ENCODE measurements at regions not wholly inside any gene's neighbourhood (a gene's known extent, or its start where the extent isn't known, plus 50 kb on each side); places are given as distances from the start of the nearest gene placed in this dataset.

- Histone ChIP-seq H3K23ac (ENCODE audit: insufficient read length) (no peak overlapping the region), H3K9ac (replicated peaks in 1 of 4; ENCODE audit: extremely low read depth in 1 of 4, low read depth in 3 of 4, low read length in 3 of 4) (no peak overlapping the region), H3K23me2 (ENCODE audit: low read depth, low read length) (no peaks in the 10 kb centered on the region; the same call in 1 of the 2 replicates), H2BK12ac (ENCODE audit: low read depth, low read length) (no peak overlapping the region), H3K56ac (replicated peaks; ENCODE audit: insufficient read length, low read depth, low read length) (no peak overlapping the region), H3K4ac (replicated peaks; ENCODE audit: insufficient read length, low read depth, low read length) (no peak overlapping the region), H3K27me3 (replicated peaks in 1 of 4; ENCODE audit: control insufficient read depth in 3 of 4, extremely low read depth in 1 of 4, insufficient read depth in 3 of 4, low read length in 3 of 4) (peaks cover 0 to 2% (median 0%) of the 10 kb centered on the region in 4 experiments; a peak in 2 of 7 replicates), H4K91ac (replicated peaks; ENCODE audit: insufficient read length, low read length) (no peak overlapping the region), H3K4me1 (replicated peaks in 1 of 4; ENCODE audit: control insufficient read depth in 3 of 4, insufficient read depth in 4 of 4, low read length in 3 of 4) (peaks cover 0 to 4% (median 1%) of the 10 kb centered on the region in 4 experiments; a peak in 4 of 7 replicates), H2BK20ac (ENCODE audit: low read length) (no peak overlapping the region), H3K79me2 (ENCODE audit: control insufficient read depth in 1 of 2, insufficient read depth in 2 of 2, low read length in 2 of 2) (no peaks in the 10 kb centered on the region), H3K18ac (ENCODE audit: extremely low read depth, low read length) (no peak overlapping the region), H3K27ac (ENCODE audit: low read depth, low read length) (no peak overlapping the region), H3K4me2 (ENCODE audit: insufficient read depth in 1 of 2, low read depth in 2 of 2, low read length in 2 of 2) (no peak overlapping the region), H2BK15ac (ENCODE audit: low read length) (no peak overlapping the region), H2AK5ac (ENCODE audit: low read depth, low read length) (no peak overlapping the region), H3K36me3 (ENCODE audit: control insufficient read depth in 2 of 4, insufficient read depth in 4 of 4, low read length in 3 of 4) (no peaks in the 10 kb centered on the region), H4K20me1 (replicated peaks in 1 of 2; ENCODE audit: control insufficient read depth in 1 of 2, insufficient read depth in 2 of 2, low read length in 2 of 2) (no peaks in the 10 kb centered on the region), H4K5ac (ENCODE audit: insufficient read length, low read depth, low read length) (no peak overlapping the region), H3K79me1 (ENCODE audit: low read depth, low read length) (no peaks in the 10 kb centered on the region), H4K8ac (ENCODE audit: extremely low read depth, insufficient read depth, low read length) (no peak overlapping the region; the same call in 1 of the 2 replicates), H3K4me3 (ENCODE audit: extremely low read depth in 1 of 4, insufficient read depth in 2 of 4, low read depth in 3 of 4, low read length in 4 of 4) (no peak overlapping the region), H2BK5ac (ENCODE audit: low read depth, low read length) (no peak overlapping the region), H3K9me3 (ENCODE audit: insufficient read depth in 2 of 2, low read depth in 1 of 2, low read length in 1 of 2) (no peaks in the 10 kb centered on the region), H2AFZ (ENCODE audit: low read length) (no peak overlapping the region), H3K14ac (ENCODE audit: insufficient read length) (no peak overlapping the region), H2BK120ac (replicated peaks; ENCODE audit: low read depth, low read length) (no peak overlapping the region)
- ChIA-PET POLR2A (ENCODE audit: partially characterized antibody) (no interaction called here), CTCF (ENCODE audit: partially characterized antibody) (interaction anchor here (0.6 to 1.1 kb wide), 3 partner anchors 8 to 566 kb away, joined by 3 to 4 read pairs (median 4); no protein-coding TSS in a partner anchor)
- no peak for DNase-seq (ENCODE audit: low read depth in 1 of 2, low spot score in 2 of 2)
- WGBS, 2 experiments (ENCODE audit: extremely low coverage in 1 of 2, insufficient coverage in 1 of 2, insufficient read length in 1 of 2, insufficient replicate concordance in 2 of 2, low coverage in 1 of 2, low lambda C conversion rate in 2 of 2, missing lambda C conversion rate in 1 of 2), result 89% methylated on average over 3 of the region's 3 CpGs; no CpG with 5 or more reads in 1 of the 2 experiments
- no peak for FAIRE-seq
- TF ChIP-seq HDAC6 (IDR thresholded peaks at IDR 0.05; ENCODE audit: low read depth, low read length) (no peak), CEBPB (IDR thresholded peaks at IDR 0.05; ENCODE audit: low read depth, low read length) (no peak), SP2 (IDR thresholded peaks at IDR 0.05; ENCODE audit: low read length) (no peak), EGR1 (IDR thresholded peaks at IDR 0.05; ENCODE audit: borderline replicate concordance, low read depth, low read length) (no peak), SRF (IDR thresholded peaks at IDR 0.05; ENCODE audit: low read depth, low read length) (no peak), SUZ12 (IDR thresholded peaks at IDR 0.05; ENCODE audit: low read length) (no peak), RFX5 (IDR thresholded peaks at IDR 0.05; ENCODE audit: borderline replicate concordance, low read depth, low read length) (no peak), CTCF (IDR thresholded peaks at IDR 0.05; ENCODE audit: control extremely low read depth in 1 of 3, insufficient read depth in 1 of 3, low read depth in 1 of 3, low read length in 3 of 3) (no peak), PHF8 (conservative IDR thresholded peaks at IDR 0.05; ENCODE audit: low read depth, low read length) (no peak), FOSL1 (IDR thresholded peaks at IDR 0.05; ENCODE audit: insufficient read depth, low read depth, low read length) (no peak), CREB1 (IDR thresholded peaks at IDR 0.05) (no peak)
Observed at GRCh38 chr2:60371681-60372080, 181.8 kb downstream of the BCL11A start.
